GM20000 (cell line): ENCODE measurements at regions not wholly inside any gene's neighbourhood (a gene's known extent, or its start where the extent isn't known, plus 50 kb on each side); places are given as distances from the start of the nearest gene placed in this dataset.

ENCODE experiments used
- DNase-seq: peaks from one replicate; pipeline ENCODE4 v3.0.0; 2012; ENCODE audit warnings: low spot score
- TF ChIP-seq, protein P1 (sequence below): IDR thresholded peaks from 2 replicates; pipeline ENCODE4 v1.5.1; 2012; ENCODE audit warnings: mild to moderate bottlenecking, control low read depth; ENCODE audit errors: extremely low read depth, missing control alignments

DNA sequence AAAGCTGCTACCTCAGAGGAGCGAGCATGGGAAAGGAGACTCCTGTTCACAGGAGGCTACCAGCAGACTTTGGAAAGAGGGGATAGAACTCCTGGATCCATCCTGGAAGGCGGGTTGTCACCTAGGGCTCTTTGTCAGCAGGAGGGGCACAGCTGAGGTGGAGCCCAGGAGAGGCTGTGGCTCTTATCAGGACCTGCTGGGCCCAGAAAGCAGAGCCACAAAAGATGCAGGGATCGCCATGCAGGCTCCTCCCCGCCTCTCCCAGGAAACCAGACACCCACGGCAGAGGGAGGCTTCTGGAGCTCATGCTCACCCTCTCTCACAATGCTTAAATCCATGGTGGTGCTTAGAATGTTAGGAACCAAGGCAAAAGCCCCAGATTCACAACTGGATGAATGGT lies 994.2 kb downstream of the UQCRFS1 start:
- TF ChIP-seq, protein P1, sequence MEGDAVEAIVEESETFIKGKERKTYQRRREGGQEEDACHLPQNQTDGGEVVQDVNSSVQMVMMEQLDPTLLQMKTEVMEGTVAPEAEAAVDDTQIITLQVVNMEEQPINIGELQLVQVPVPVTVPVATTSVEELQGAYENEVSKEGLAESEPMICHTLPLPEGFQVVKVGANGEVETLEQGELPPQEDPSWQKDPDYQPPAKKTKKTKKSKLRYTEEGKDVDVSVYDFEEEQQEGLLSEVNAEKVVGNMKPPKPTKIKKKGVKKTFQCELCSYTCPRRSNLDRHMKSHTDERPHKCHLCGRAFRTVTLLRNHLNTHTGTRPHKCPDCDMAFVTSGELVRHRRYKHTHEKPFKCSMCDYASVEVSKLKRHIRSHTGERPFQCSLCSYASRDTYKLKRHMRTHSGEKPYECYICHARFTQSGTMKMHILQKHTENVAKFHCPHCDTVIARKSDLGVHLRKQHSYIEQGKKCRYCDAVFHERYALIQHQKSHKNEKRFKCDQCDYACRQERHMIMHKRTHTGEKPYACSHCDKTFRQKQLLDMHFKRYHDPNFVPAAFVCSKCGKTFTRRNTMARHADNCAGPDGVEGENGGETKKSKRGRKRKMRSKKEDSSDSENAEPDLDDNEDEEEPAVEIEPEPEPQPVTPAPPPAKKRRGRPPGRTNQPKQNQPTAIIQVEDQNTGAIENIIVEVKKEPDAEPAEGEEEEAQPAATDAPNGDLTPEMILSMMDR = no peak
- DNase-seq = no peak

DNA sequence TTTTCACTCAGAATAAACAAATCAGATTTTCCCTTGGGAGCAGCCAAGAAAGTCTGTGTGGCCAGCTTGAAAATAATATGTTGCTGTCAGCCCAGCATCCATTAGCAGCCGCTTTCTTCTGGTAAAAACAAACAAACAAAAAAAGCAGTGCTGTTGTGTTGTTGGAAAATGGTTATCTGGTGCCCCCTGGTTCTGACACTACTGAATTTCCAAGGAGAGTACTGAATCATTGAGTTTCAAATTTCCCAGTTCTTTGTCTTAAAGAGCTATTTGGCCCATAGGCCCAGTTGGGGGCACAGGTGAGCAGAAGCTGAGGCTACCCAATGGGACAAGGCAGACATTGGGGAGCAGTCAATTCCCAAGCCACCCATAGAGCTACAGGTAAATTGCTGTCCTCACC lies 995.9 kb downstream of the UQCRFS1 start:
- TF ChIP-seq, protein P1 = no peak
- DNase-seq = no peak

DNA sequence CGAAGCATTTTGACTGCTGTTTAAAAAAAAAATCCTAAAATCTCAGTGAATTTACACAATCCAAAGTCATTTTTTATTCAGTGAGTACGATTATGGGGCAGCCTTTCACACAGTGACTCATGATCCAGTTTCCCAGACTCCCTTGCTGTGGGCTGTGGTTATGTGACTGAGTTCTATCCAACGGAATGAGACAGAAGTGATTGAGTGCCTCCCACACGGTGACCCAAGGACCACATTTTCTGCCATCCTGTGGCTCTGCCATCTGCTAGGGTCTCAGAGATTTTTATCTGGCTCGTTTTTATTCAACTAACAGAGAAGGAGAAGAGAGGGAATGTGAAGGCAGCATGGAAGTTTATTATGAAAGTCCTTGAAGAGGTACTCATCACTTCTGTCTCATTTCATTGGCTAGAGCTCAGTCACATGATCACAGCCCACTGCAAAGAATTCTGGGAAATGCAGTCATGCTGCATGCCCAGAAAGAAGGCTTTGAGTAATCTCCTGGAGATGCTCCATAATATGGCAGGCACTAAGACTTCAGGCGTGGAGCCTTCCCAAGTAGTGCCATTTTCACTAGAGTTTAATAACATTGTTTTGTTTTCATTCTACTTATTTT lies 999.4 kb downstream of the UQCRFS1 start:
- TF ChIP-seq, protein P1 = no peak
- DNase-seq = no peak

DNA sequence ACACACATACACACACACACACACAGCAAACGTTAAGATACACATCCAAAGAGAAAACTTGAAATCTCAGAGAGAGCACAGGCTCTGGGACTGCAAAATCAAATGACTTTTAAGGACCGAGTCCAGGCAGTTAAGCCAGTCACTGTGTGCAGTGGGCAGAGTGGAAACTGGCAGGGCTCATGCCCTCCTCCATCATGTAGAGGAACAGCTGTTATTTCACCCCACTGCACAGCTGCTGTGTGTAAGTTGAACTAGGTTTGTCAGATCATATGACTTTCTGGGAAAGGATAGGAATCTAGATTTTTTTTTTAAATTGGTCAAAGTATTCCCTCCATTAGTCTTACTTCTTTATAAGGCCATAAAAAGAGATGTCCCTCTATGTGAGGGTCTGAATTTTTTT lies 1002.1 kb downstream of the UQCRFS1 start:
- TF ChIP-seq, protein P1 = no peak
- DNase-seq = no peak

DNA sequence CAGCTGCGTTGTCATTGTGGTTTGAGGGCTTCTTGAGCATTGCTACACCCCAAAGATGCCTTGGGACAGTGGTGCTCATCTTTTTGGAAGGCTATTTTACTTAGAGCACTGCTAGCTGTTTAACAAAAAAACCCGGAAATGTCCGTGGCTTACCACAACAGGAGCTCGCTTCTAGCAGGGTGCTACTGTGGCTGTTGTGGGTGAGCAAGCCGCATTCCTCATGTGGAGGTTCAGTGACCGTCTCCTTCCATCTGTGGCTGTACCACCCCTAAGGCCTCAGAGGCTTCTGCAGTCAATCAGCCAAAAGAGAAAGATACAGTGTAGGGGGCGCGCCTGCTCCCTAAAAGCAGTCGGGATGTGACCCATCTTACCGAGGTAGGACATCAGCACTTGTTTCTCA lies 1004.2 kb downstream of the UQCRFS1 start:
- DNase-seq = no peak
- TF ChIP-seq, protein P1 = no peak

DNA sequence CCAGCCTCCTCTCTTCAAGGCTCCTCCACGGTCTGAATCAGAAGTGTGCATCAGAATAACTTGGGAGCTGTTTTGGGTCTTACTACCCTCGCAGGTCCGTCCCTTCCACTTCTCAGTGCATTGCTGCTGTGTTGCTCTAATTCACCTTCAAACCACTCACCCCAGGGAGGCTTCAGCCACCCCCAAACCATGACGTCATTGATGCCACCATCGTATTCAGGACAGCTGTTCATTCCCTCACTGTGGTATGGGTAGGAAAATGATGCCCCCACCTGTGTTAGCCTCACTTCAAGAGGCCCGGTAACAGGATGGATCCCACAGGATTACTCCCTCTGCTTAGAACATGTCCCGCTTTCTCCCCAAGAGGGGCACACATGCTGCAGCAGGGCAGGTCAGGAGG lies 1005.7 kb downstream of the UQCRFS1 start:
- TF ChIP-seq, protein P1 = no peak

DNA sequence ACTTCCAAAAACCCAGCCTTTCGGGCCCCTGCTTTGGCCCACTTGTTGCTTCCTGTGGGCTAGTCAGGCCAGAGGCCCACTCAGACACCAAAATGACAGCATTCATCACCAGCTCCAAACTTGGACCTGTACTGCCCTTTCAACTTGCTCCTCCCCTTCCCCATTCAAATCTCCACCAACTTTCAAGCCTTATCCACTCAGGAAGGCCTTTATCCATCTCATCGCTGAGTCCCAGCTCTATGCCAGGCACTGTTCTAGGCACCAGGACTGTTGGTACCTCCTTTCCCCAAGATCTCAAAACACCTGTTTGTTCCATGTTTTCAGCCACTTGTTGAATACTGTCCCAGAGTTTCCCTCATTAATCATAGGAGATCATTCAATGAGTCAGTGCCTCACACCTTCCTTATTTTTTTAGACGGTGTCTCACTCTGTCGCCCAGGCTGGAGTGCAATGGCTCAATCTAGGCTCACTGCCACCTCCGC lies 1011.4 kb downstream of the UQCRFS1 start:
- DNase-seq = no peak
- TF ChIP-seq, protein P1 = no peak

More for the DNA sequence above, 1005.7 kb downstream of the UQCRFS1 start:
- no peak for DNase-seq
